Keratinocyte (primary cell): ENCODE measurements at regions not wholly inside any gene's neighbourhood (a gene's known extent, or its start where the extent isn't known, plus 50 kb on each side); places are given as distances from the start of the nearest gene placed in this dataset.

Experiments used
- EZH2 ChIP-seq: IDR thresholded peaks from one replicate; pipeline ENCODE4 v1.6.1; 2012; ENCODE audit warnings: inconsistent platforms, mild to moderate bottlenecking, low read length, moderate library complexity
- TF ChIP-seq, protein P1 (sequence below), 3 experiments: IDR thresholded peaks in 1 of 3; conservative IDR thresholded peaks in 1 of 3; optimal IDR thresholded peaks in 1 of 3; 2 replicates in 2 of 3; 3 replicates in 1 of 3; pipeline versions ENCODE3 to v1.5.1; 2011; ENCODE audit warnings: low read length in 3 of 3, mild to moderate bottlenecking in 3 of 3, moderate library complexity in 2 of 3, control low read depth in 1 of 3, inconsistent platforms in 1 of 3; ENCODE audit not compliant: insufficient read depth in 2 of 3; ENCODE audit errors: extremely low read depth in 1 of 3

DNA sequence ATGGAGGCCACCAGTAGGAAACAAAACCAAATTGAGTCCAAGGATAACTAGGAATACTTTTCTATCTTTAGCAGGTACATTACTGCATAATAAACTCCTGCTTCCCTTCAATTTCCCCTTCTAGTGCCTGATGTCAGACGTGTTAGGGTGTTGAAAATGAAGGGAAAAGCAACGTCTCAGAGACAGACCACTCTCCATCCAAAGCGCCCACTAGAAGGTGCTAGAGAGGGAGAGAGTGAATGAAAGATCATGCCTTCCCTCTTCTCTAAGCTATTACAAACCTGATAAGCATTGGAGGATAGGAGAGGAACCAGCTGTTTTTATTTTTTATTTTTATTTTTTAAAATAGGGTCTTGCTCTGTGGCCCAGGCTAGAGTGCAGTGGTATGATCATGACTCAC, 64.1 kb downstream of the ZNF641 start:
- TF ChIP-seq, protein P1, sequence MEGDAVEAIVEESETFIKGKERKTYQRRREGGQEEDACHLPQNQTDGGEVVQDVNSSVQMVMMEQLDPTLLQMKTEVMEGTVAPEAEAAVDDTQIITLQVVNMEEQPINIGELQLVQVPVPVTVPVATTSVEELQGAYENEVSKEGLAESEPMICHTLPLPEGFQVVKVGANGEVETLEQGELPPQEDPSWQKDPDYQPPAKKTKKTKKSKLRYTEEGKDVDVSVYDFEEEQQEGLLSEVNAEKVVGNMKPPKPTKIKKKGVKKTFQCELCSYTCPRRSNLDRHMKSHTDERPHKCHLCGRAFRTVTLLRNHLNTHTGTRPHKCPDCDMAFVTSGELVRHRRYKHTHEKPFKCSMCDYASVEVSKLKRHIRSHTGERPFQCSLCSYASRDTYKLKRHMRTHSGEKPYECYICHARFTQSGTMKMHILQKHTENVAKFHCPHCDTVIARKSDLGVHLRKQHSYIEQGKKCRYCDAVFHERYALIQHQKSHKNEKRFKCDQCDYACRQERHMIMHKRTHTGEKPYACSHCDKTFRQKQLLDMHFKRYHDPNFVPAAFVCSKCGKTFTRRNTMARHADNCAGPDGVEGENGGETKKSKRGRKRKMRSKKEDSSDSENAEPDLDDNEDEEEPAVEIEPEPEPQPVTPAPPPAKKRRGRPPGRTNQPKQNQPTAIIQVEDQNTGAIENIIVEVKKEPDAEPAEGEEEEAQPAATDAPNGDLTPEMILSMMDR (optimal IDR thresholded peaks at IDR 0.05 in 1 of 3, IDR thresholded peaks at IDR 0.05 in 1 of 3, conservative IDR thresholded peaks at IDR 0.05 in 1 of 3; ENCODE audit: extremely low read depth in 1 of 3, insufficient read depth in 2 of 3, low read length in 3 of 3): peak; percentile 21 to 33 (median 30)
- no peak for TF ChIP-seq EZH2
